GM19240 (cell line): ENCODE measurements at regions not wholly inside any gene's neighbourhood (a gene's known extent, or its start where the extent isn't known, plus 50 kb on each side); places are given as distances from the start of the nearest gene placed in this dataset.

Source experiments
- DNase-seq: peaks from one replicate; pipeline ENCODE4 v3.0.0; 2011; ENCODE audit warnings: low spot score; ENCODE audit not compliant: insufficient read length

DNA sequence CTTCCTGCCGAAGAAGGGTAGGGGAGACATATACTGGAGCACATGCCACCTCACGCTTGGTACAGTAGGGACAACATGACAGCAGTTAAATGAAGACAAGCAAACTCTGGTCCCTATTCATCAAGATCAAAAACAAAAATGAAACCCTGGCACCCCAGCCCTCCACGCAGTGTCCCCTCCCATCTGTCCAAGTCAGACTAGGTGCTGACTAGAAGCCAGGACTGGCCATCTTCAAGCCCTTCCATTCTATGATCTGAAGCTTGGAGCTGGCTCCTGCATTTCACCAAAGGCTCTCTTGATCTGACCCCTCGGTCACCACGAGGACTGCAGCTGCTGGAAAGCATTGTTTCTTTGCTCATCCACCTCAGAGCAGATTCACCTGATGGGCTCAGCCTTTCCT lies 158.9 kb upstream of the GGTLC1 start:
- DNase-seq = no peak

DNA sequence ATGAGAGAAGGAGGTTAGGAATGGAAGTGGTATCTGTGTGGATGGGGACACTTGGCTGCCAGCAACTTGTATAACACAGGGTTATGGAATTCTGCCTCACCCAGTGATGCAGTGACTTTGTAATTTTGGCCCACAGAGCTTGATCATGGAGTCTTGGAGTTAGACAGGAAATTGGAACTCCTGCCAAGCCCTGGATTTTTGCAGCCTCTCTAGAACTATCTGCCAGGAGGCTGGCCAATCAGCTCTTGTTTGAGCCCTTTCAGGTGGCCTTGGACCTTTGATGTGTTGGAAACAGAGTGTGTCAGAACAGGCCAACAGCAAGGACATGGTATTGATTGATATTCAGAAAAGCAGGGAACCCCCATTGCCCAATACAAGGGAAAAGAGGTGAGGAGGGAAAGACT lies 157.7 kb upstream of the GGTLC1 start:
- no peak for DNase-seq

DNA sequence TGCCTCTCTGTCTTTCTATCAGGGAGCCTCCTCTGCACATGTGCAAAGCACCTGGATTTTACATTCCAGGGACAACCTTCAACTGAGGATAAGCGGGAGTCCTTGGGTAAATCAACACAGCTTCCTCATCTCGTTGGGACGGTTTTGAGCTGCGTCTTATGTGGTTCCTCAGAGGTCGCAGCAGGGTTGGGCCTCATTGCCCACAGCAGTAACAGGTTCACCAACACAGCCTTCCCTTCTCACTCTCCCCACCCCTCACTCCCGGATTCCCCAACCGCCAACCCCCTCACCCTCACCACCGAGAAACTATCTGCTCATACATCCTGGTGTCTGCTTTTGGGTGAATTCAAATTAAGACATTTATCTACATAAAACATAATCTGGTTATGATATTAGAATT lies 155.8 kb upstream of the GGTLC1 start:
- no peak for DNase-seq

GRCh38 chr20:24141111-24141510 lies 152.5 kb upstream of the GGTLC1 start:
- no peak for DNase-seq

DNA sequence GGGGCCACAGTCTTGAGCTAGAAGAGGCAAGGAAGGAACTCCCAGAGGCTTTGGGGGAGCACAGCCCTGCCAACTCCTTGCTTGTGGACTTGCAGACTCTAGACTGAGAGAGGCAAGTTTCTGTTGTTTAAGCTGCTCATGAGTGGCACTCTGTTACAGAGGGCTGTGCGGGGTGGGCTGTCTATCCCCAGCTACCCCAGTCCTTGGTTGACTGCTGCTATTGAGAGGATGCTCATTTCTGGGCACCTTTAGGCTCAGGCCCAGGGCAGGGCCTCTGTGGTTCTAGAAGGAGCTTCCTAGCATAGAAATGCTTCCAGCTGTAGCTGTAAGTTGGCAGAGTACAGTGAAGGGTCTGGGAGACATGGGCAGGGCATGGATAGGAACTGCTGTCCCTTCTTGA lies 151.3 kb upstream of the GGTLC1 start:
- DNase-seq = no peak

DNA sequence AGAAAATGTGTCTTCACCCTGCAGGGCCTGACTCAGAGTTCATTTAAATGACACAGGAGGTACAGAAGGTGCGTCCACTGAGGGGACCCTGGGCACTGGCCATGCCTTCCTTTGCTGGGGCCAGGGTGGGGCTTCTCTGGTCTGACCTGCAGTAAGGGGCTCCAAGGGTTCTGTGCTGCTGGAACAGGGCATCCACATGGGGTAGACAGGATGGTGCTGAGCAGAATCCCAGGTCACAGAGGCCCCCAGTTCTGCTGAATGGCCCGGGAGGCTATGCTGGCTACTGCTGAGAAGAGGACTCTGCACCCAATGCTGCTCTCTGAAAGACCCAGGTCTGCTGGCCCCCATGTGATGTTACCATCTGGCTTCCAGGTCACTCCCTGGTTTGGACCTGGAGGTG lies 150.4 kb upstream of the GGTLC1 start:
- DNase-seq = no peak

- DNase-seq = no peak
Observed at GRCh38 chr20:24138196-24138857, 149.7 kb upstream of the GGTLC1 start.

DNA sequence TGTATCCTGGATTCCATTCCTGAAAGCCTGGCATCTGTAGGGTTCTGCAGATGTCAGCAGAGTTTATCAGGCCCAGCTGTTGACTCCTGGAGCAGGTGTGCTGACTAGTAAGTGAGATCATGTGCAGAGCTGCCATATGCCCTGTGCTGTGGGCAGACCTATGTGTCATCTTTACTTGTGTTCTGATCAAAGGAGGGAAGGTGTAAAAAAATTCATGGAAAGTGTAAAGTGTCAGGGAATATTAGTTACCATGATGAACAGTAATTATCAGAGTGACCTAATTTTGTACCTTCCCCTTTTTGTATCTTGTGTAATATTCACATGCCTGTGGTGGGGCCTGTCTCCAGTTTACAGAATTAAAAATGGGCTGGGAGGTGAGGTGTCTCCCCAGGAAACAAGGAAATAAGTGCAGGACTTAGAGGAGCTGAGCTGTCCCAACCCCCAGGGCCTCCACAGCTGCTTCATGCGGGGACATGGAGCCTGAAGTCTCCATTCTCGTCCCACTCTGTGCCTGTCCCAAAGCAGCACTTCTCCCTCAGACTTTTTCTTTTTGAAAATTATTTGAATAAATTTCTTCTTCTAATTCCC lies 148.2 kb upstream of the GGTLC1 start:
- no peak for DNase-seq

DNA sequence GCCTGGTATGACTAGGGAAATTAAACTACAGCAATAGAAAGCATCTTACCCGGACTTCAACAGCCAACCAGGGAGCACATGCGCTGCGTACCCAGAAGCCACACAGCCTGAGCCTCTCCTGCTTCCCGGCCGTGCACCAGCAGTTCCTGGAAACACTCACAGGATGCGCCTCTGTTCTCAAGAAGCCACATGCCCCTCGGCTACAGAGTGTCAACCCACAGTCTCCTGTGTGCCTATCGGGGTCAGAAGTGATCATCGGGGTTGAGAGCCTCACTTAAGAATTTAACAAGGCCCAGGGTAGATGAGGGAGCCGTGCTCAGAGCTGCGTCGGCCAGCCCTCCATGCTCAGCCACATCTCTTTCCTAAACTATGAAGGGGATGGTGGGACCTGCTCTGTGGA lies 147.2 kb upstream of the GGTLC1 start:
- DNase-seq = no peak

DNA sequence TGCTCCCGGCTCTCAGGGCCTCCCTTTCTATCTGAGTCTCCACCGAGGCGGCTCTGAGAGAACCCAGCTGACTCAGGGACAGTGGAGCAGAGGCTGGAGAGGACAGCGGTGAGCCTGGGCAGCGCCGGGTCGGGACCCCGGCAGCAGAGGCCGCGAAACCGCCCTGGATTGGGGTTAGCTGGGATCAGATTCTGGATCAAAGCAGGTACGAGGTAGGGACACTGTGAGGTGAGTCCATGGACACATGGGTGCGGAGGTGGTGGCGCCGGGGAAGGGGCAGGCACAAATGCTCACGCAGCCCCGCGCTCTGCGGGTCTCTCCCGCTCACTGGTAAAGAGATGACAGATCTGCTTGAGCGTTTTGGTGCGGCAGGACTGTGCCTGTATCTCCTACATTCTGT lies 146.4 kb upstream of the GGTLC1 start:
- DNase-seq = no peak

DNA sequence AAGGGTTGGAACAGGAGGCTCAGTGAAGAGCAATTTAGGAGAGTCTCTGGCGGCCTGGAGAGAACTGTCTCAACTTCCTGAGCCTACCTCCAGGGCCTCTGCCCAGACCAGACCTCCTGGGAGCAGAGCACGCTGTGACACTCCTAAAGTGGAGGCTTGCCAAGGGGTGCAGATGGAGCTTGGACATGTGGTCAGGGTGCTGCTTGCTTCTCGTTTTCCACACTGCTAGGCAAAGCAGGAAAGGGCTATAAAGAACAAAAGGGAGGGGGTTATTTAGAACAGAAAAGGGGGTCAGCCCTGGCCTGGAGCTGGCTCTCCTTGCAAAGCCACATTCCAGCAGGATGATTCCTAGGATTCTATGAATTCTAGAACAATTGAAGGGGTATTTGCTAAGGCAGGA lies 145.7 kb upstream of the GGTLC1 start:
- DNase-seq = no peak

DNA sequence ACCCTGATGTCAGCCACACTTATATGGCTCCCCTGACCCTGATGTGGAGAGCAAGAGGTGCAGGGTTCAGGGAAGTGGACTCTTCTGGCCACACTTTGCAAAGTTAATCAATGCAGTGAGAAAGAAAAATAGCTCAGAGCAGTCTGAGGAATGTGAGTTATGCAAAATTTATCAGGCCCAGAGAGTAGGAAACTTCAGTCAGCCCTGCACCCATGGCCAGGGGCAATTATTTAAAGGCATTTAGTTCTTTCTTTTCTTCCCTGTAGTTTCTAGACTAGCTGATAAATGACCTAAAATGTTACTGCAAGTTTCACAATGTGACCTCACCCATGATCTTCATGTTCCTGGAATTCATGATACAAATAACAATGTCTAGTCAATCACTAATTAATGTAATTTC lies 143.7 kb upstream of the GGTLC1 start:
- DNase-seq = no peak

DNA sequence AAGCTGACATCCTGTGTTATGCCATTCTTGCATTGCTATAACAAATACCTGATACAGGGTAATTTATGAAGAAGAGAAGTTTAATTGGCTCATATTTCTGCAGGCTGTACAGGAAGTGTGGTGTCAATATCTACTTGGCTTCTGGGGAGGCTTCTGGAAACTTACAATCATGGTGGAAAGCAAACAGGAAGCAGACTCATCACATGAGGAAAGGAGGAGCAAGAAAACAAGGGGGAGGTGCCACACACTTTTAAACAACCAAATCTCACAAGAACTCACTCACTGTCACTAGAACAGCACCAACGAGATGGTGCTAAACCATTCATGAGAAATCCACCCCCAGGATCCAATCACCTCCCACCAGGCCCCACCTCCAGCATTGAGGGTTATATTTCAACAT lies 143.1 kb upstream of the GGTLC1 start:
- no peak for DNase-seq

DNA sequence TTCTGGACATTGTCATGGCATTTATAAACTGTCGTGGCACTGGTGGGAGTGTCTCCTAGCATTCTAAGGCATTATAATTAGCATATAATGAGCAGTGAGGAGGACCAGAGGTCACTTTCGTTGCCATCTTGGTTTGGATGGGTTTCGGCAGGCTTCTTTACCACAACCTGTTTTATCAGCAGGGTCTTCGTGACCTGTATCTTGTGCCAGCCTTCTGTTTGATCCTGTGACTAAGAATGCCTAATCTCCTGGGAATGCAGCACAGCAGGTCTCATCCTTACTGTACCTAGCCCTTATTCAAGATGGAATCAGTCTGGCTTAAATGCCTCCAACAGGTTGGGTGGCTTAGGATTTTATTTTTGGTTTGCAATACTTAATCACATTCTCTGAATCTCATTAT lies 142.7 kb upstream of the GGTLC1 start:
- DNase-seq = no peak

- DNase-seq = no peak
Observed at GRCh38 chr20:24129641-24130040, 141.1 kb upstream of the GGTLC1 start.

- no peak for DNase-seq
Observed at GRCh38 chr20:24124951-24125650, 136.5 kb upstream of the GGTLC1 start.

- no peak for DNase-seq
Observed at GRCh38 chr20:24124003-24124402, 135.4 kb upstream of the GGTLC1 start.

DNA sequence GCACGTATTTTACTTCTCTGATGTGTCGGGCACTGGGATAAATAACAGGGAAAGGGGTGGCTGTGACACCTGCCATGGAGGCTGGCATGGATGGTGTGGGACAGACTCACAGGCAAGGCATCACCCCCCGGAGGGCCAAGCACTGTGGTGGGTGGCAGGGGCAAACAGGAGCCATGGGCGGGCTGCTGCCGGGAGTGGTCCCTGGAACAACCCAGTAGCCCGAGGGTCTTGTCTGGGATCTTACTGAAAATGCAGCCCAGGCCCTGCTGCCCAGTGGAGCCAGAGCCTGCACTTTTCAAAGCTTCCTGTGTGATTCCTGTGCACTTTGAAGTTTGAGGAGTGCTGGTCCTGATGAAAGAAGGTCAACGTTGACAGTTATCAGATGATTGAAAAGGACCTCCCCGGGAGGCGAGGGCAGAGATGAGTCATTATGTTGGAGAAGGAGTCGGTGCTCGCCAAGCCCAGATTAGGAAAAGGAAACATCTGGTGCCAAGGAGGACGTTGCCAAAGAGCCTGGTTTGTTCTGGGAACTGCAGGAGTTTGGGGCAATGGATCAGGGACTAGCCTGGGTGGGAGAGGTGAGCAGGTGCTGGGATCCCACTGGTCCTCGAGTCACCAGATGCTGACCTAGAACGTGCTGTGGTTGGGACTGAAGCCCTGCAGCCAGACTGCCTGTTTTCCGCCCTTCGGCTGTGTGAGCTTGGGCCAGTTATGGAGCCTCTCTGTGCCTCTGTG lies 130.0 kb upstream of the GGTLC1 start:
- no peak for DNase-seq

DNA sequence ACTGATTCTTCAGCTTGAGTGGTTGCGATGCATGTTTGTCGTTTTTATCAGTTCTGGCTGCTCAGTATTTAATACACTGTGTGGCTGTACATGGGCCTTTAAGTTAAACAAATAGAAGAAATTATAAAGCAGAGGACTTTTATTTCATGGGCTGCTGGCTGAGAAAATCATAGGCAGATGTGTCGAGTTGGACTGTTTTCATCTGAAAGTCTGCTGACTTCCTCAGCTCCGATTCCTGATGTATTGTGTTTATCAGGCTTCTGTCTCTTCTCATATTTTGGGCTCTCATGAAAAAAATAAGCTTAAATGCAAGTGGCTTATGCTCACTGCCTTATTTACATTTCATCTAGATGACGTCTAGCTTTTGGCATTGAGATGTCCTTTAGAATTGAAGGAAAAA lies 129.5 kb upstream of the GGTLC1 start:
- no peak for DNase-seq

DNA sequence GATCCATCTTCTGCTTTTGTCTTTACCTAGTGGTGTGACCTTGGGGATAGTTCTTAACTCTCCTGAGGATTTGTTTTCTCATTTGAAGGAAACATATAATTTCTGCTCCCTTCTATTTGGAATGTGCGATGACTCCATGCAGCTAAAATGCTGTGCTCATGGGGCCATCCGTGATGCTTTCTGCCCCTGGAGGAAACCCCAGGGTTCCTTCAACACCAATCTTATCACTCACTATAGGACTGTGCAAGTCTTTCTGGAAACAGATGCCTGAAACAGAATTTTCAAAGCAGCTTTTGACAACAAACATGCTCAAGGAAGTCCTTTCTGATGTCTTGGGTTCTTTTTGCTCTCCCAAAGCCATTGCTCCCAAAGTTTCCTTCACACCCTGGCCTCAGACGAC lies 128.8 kb upstream of the GGTLC1 start:
- no peak for DNase-seq

DNA sequence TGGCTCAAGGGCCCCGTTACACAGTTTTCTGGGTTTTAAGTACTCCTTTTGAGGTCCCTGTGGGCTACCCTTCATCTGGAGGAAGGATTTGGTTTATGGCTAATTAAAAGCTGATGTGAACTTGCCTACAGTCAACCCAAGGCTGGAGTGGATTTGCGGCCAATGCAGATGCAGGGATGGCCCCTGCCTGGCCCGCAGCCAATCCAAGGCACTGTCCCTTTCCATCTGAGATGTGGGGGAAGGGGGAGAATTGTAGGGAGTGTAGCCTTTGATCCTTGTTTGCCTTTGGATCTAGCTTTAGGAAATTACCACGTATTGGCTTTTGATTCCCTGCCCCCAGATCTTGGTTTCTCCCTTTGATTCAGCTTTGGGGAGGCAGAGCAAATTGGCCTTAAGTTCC lies 128.0 kb upstream of the GGTLC1 start:
- no peak for DNase-seq

DNA sequence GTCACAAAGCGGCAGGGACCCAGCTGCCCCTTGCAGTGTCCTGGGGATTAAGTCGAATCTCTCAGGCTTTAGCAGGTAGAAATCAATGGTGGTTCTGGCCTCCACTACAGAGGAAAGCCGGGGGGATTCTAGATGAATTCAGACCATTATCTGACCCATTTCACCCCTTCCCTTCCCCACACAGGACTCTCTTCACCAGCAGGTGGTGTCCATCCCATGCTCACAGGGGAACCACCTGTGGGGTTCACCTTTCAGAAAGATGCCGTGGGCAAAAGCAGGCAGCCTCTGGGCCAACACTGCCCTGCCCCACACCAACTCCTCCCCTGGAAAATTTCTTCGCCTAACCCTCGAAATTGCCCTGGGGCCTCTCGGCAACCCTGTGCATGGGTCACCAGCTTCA lies 123.8 kb upstream of the GGTLC1 start:
- no peak for DNase-seq
